ENCODE measurements at regions not wholly inside any gene's neighbourhood (a gene's known extent, or its start where the extent isn't known, plus 50 kb on each side); places are given as distances from the start of the nearest gene placed in this dataset.

DNA sequence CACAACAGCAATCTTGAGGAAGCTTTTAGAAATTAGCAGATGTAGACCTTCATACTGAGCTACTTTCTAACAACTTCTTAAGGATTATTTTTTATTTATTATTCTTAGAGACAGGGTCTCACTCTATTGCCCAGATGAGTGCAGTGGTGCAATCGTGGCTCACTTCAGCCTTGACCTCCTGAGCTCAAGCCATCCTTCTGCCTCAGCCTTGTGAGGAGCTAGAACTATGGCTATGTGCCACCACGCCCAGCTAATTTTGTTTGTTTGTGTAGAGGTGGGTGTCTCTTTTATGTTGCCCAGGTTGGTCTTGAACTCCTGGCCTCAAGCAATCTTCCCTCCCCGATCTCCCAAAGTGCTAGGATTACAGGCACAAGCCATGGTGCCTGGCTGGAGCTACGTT, 200.6 kb downstream of the TSHZ3 start:
- TF ChIP-seq, protein P1, sequence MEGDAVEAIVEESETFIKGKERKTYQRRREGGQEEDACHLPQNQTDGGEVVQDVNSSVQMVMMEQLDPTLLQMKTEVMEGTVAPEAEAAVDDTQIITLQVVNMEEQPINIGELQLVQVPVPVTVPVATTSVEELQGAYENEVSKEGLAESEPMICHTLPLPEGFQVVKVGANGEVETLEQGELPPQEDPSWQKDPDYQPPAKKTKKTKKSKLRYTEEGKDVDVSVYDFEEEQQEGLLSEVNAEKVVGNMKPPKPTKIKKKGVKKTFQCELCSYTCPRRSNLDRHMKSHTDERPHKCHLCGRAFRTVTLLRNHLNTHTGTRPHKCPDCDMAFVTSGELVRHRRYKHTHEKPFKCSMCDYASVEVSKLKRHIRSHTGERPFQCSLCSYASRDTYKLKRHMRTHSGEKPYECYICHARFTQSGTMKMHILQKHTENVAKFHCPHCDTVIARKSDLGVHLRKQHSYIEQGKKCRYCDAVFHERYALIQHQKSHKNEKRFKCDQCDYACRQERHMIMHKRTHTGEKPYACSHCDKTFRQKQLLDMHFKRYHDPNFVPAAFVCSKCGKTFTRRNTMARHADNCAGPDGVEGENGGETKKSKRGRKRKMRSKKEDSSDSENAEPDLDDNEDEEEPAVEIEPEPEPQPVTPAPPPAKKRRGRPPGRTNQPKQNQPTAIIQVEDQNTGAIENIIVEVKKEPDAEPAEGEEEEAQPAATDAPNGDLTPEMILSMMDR (IDR thresholded peaks at IDR 0.05; ENCODE audit: poor library complexity, severe bottlenecking), result no peak
- TF ChIP-seq POLR2AphosphoS5 (IDR thresholded peaks at IDR 0.05) (no peak), EP300 (conservative IDR thresholded peaks at IDR 0.05; ENCODE audit: poor library complexity, severe bottlenecking) (no peak), MXI1 (conservative IDR thresholded peaks at IDR 0.05; ENCODE audit: poor library complexity, severe bottlenecking) (no peak)

Measured in neural cell (in vitro differentiated cells).